Calu3 (cell line): ENCODE measurements at regions not wholly inside any gene's neighbourhood (a gene's known extent, or its start where the extent isn't known, plus 50 kb on each side); places are given as distances from the start of the nearest gene placed in this dataset.
A peak's percentile ranks its signal among the peaks of the same experiment; 100 is the strongest.

Source experiments
- BruUV-seq: library from RNA; stranded (reverse); fragments of 400-500 nt; replicated peaks from 2 replicates; lab custom pipeline; 2021; lab: Mats Ljungman, UMichigan
- CTCF ChIA-PET: fragments of 300-600 bp; sonication (Branson Sonifier 250); formaldehyde crosslinking; loops from one replicate; lab custom pipeline; 2022; ENCODE audit warnings: antibody characterized with exemption; lab: Charles Lee
- DNase-seq: peaks from one replicate; pipeline ENCODE4 v3.0.0; 2022
- H3K27ac Mint-ChIP-seq: one replicate; pipeline ENCODE4 v1.8.0; 2022; ENCODE audit warnings: mixed read lengths; ENCODE audit not compliant: unreplicated experiment
- H3K27me3 Mint-ChIP-seq: one replicate; pipeline ENCODE4 v1.8.0; 2022; ENCODE audit warnings: mixed read lengths; ENCODE audit not compliant: unreplicated experiment
- H3K36me3 Mint-ChIP-seq: one replicate; pipeline ENCODE4 v1.8.0; 2022; ENCODE audit warnings: mild to moderate bottlenecking, moderate library complexity, mixed read lengths; ENCODE audit not compliant: insufficient read depth, unreplicated experiment
- H3K4me1 Mint-ChIP-seq: one replicate; pipeline ENCODE4 v1.8.0; 2022; ENCODE audit warnings: mild to moderate bottlenecking, low read depth, mixed read lengths; ENCODE audit not compliant: unreplicated experiment
- H3K4me3 Mint-ChIP-seq: one replicate; pipeline ENCODE4 v1.8.0; 2022; ENCODE audit warnings: mild to moderate bottlenecking, low read depth, moderate library complexity, mixed read lengths; ENCODE audit not compliant: unreplicated experiment
- H3K9me3 Mint-ChIP-seq: one replicate; pipeline ENCODE4 v1.8.0; 2022; ENCODE audit warnings: low read depth, mixed read lengths; ENCODE audit not compliant: unreplicated experiment
- intact Hi-C: fragments of 100-400 bp; cut with micrococcal nuclease; formaldehyde crosslinking; loops from one replicate; pipeline ENCODE4 v1.10.0; 2022; ENCODE audit not compliant: unreplicated experiment
- TF ChIP-seq, protein P1 (sequence below): fragments of 200-600 bp; IDR thresholded peaks from one replicate; pipeline ENCODE4 v1.8.0; 2022; ENCODE audit warnings: antibody characterized with exemption; ENCODE audit not compliant: unreplicated experiment

DNA sequence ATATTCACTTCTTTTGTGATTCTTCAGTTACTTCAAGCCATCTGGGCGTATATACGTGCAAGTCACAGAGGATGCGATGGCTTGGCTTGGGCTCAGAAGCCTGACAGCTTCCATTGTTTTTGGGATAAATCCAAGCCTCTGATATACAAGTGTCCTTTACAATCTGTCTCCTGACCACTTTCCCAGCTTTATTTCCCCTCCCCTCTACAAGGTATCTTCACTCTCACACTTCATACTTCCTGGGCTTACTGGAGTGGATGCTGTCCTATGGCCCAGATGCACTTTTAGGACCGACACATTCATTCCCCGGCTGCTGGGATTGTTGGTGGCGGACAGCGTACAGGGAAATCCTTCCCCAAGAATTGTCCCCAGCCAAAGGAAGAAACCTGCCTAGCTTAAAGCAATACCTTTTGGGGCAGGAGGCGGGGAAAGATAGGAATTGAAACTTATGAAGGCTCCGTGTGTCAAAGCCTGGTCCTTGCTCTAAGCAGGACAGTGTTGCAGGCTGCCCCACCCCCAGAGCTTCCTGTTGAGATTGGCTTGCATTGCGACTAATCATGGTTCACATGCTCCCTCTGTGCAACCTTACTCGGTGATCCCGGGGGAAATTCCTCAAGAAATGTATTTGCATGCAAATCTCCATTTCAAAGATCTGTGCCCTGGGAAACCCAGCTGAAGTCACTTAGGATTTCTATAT is 802.9 kb upstream of the ID2 start:
- H3K9me3 Mint-ChIP-seq: peaks cover 7% of the 10 kb centered on the region
- no peaks in the 10 kb centered on the region for H3K27me3 Mint-ChIP-seq
- peak overlapping the region; percentile 34 for H3K27ac Mint-ChIP-seq
- TF ChIP-seq, protein P1, sequence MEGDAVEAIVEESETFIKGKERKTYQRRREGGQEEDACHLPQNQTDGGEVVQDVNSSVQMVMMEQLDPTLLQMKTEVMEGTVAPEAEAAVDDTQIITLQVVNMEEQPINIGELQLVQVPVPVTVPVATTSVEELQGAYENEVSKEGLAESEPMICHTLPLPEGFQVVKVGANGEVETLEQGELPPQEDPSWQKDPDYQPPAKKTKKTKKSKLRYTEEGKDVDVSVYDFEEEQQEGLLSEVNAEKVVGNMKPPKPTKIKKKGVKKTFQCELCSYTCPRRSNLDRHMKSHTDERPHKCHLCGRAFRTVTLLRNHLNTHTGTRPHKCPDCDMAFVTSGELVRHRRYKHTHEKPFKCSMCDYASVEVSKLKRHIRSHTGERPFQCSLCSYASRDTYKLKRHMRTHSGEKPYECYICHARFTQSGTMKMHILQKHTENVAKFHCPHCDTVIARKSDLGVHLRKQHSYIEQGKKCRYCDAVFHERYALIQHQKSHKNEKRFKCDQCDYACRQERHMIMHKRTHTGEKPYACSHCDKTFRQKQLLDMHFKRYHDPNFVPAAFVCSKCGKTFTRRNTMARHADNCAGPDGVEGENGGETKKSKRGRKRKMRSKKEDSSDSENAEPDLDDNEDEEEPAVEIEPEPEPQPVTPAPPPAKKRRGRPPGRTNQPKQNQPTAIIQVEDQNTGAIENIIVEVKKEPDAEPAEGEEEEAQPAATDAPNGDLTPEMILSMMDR: no peak
- no peak for DNase-seq
- BruUV-seq: no TSS peak
- CTCF ChIA-PET: no interaction called here
- H3K4me3 Mint-ChIP-seq: no peak overlapping the region
- peaks cover 6% of the 10 kb centered on the region for H3K36me3 Mint-ChIP-seq
- intact Hi-C loops: no loop called here
- H3K4me1 Mint-ChIP-seq: peaks cover 38% of the 10 kb centered on the region

DNA sequence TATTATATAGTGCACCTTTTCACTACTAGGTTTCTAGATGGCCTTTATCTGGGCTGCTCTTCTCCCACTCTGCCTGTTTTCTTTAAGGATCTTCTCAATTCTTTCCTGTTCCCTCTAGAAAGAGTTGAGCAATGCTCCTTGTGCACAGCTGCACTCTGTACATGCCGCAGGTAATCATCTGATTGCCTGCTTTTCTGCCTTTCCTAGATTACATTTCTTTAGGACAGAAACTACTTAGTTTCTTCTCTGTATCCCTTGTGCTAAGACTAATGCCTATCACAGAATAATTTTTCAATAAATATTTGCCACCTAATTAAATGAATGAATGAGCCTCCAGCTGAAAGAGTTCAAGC is 802.4 kb upstream of the ID2 start:
- Mint-ChIP-seq H3K27ac (peak overlapping the region; percentile 34), H3K9me3 (peaks cover 7% of the 10 kb centered on the region), H3K27me3 (no peaks in the 10 kb centered on the region), H3K4me3 (no peak overlapping the region), H3K36me3 (peaks cover 6% of the 10 kb centered on the region), H3K4me1 (peaks cover 38% of the 10 kb centered on the region)
- intact Hi-C loops: no loop called here
- no TSS peak for BruUV-seq
- CTCF ChIA-PET: no interaction called here
- no peak for DNase-seq
- TF ChIP-seq, protein P1: no peak

DNA sequence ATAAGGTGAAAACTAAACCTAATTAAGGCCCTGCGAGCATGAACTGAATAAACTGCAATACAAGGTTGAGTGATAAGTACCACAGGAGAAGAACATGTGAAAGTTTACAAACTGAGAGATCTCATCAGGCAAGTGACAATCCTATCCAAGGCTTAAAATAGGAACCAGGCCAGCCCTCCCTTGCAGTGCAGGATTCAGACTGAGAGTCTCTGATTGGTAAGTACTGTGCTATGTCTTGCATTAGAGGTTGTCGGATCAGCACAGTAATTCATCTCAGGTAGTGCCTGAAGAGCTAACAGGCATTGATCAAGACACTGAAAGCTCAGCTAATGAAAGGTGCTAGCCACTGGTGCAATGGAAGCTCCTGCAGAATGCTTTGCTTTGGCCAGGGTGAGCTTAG is 801.7 kb upstream of the ID2 start:
- TF ChIP-seq, protein P1: no peak
- Mint-ChIP-seq H3K4me3 (no peak overlapping the region), H3K36me3 (peaks cover 6% of the 10 kb centered on the region), H3K4me1 (peaks cover 38% of the 10 kb centered on the region), H3K27me3 (no peaks in the 10 kb centered on the region), H3K27ac (peak overlapping the region; percentile 82), H3K9me3 (peaks cover 10% of the 10 kb centered on the region)
- BruUV-seq: no TSS peak
- intact Hi-C loops: loop anchor here (5.0 kb wide), 1 partner anchor 53 kb away; no protein-coding TSS in a partner anchor
- CTCF ChIA-PET: interaction anchor here (0.5 to 1.3 kb wide), 2 partner anchors 107 to 657 kb away, joined by 3 to 4 read pairs; no protein-coding TSS in a partner anchor
- no peak for DNase-seq

DNA sequence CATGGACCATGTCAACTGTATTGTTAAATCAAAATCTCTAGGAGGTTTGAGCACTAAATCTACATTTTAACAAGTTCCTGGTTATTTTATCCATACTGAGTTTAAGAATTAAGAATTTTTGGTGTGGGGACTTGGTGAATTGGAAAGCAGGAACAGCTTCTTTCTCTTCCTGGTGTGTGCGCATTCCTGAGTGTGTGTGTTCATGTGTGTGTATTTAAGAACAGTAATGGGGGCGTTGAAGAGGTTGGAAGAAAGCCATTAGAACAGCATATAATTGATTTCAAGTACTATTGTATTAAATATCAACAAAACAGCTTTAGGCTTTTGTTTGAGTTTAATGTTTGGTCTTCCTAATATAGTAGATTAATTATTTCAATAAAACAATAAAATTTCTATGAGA is 801.3 kb upstream of the ID2 start:
- intact Hi-C loops: loop anchor here (5.0 kb wide), 1 partner anchor 53 kb away; no protein-coding TSS in a partner anchor
- CTCF ChIA-PET: interaction anchor here (1.3 kb wide), 1 partner anchor 107 kb away, joined by 4 read pairs; no protein-coding TSS in a partner anchor
- no peak for DNase-seq
- Mint-ChIP-seq H3K4me3 (no peak overlapping the region), H3K36me3 (peaks cover 6% of the 10 kb centered on the region), H3K9me3 (peaks cover 10% of the 10 kb centered on the region), H3K4me1 (peaks cover 38% of the 10 kb centered on the region), H3K27ac (peak overlapping the region; percentile 82), H3K27me3 (no peaks in the 10 kb centered on the region)
- BruUV-seq: no TSS peak
- TF ChIP-seq, protein P1: no peak
